Fibroblast of upper back skin (primary cell): ENCODE measurements at regions not wholly inside any gene's neighbourhood (a gene's known extent, or its start where the extent isn't known, plus 50 kb on each side); places are given as distances from the start of the nearest gene placed in this dataset.
"Not testable (repeated sequence)": the region's sequence is repeated elsewhere in the genome, so short reads cannot be mapped to it uniquely, and the experiment has no call there.

Source experiments
- DNase-seq: peaks from one replicate; pipeline ENCODE4 v3.0.0-alpha.2; 2013

DNA sequence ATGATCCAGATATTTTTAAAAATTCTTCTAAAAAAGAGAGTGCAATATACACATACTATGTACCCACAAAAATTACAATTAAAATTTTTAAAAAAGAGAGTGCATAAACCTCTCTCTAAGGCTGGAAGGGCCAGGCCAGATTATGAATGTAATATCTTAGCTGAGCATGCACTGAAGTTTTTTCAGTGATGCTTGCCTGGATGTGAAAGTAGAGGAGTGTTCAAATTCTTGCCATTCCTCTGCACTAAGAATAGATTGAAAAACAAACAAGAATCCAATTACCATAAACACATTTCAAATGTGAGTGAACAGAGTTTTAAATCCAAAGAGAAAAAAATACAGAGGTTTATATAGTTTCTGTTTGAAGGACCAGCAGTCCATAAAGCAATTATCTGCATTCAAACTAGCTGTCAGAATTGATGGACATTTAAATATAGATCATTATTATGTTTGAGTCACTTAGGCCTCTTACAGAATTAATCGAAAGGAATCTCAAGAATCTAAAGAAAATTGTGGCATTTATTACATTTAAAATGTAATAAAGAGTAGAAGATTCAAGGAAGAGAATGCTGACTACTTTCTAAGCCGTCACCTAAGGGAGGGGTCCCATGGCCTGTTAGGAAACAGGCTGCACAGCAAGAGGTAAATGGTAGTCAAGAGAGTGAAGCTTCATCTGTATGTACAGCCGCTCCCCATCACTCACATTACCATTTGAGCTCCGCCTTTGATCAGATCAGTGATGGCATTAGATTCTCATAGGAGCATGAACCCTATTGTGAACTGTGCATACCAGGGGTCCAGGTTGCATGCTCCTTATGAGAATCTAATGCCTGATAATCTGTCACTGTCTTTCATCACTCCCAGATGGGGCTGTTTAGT, 159.3 kb upstream of the MDFIC2 start:
- no peak for DNase-seq

DNA sequence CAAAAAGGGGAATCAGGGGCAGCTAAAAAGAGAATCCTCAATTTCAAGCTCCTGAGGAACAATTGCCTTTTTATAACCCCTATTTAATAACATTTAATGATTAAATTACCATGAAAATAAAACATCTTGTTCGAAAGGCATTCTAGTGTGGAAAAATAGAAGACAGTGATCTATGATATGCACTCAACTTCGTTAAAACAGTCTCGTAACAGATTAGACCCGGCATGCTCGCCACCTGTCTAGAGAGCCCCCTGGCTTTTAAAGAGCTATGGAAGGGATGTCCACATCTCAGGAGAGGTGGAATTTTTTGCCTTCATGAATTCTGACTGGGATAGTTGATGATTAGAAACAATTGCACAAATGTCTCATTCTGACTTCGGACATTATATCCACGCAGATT, 153.7 kb upstream of the MDFIC2 start:
- no peak for DNase-seq

DNA sequence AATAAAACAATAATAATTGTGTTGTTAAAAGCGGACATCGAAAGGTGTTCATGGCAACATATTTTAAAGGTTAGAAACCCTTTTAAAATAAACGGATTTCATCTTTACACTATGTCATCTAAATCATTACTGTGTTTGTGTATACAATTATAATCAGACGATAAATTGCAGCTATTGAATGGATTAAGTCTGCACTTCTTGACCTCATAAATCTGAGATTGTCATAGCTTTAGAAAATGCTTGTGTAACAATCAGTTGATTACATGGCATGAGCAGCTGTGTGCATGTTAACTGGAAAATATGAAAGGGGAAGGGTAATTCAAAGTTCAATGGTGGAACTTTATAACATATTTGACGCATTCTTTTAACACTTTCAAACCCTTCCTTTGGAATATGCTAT, 152.4 kb upstream of the MDFIC2 start:
- no peak for DNase-seq

GRCh38 chr3:70464465-70464864, 152.0 kb upstream of the MDFIC2 start:
- DNase-seq: no peak

DNA sequence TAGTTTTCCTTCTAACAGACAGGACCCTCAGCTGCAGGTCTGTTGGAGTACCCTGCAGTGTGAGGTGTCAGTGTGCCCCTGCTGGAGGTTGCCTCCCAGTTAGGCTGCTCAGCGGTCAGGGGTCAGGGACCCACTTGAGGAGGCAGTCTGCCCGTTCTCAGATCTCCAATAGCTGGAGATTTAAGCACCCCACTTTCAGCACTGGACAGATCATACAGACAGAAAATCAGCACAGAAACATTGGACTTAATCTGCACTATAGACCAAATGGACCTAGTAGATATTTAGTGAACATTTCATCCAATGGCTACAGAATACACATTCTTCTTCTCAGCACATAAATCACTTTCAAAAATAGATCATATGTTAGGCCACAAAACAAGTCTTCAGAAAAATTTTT, 137.8 kb upstream of the MDFIC2 start:
- not testable (repeated sequence) for DNase-seq

DNA sequence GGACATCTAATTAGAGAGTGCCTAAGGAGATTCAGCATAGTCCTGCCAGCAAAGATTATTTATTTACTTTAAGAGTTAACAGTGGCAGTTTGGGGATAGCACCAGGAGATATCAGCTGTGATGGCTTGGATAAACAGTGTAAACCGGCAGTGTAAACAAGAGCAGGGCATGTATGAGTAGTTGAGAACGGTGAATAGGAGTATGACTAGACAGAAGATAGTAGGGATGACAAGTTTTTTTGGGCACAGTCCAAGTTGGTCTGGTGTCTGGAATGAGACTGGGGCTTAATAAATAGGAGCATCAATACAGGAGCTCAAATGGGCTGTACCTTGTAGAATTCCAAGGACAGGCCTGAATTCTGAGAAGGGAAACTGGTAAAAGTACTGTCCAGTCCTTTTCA, 123.0 kb upstream of the MDFIC2 start:
- DNase-seq: not testable (repeated sequence)

DNA sequence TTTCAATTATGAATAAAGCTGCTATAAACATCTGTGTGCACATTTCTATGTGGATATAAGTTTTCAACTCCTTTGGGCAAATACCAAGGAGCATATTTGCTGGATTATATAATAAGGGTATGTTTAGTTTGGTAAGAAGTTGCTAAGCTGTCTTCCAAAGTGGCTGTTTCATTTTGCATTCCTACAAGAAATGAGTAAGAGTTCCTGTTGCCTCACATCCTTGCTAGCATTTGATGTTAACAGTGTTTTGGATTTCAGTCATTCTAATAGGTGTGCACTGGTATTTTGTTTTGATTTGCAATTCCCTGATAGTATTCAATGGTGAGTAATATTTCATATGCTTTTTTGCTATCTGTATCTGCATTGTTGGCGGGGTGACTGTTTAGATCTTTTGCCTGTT, 120.7 kb upstream of the MDFIC2 start:
- peak; percentile 19 for DNase-seq

DNA sequence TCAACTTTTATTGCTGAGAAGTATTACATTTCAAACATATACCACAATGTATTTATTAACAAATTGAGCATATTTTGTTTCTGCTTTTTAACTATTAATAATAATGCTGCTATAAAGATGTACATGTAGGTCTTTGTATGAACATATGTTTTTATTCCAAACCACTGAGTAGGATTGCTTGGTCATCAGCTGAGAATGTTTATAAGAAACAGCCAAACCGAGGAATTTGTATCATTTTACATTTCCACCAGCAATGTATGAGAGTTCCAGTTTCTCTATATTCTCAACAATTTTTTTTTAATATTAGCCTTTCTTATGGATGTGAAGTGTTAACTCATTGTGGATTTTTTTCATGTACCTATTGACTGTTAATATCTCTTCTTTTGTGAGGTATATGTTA, 119.5 kb upstream of the MDFIC2 start:
- DNase-seq: peak; percentile 7

- DNase-seq: no peak
These were observed 113.6 kb upstream of the MDFIC2 start for GRCh38 chr3:70426071-70426470.

DNA sequence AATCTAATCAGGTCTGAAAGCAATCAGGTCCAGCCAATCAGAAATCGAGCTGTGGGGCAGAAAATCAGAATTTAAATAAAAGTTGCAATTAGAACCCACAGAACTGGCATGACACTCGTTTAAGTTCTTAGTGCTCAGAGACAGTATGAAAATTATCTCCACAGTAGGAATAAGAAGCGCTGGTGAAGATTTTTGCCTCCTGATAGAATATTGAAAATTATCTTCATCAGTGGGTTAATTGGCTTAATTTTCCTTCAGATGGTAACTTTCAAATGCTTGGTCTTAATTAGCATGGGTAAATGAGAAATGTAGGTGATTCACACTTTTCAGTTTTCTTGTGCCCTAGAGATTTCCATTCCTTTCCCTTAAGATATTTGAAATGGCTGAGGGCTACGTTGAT, 109.1 kb upstream of the MDFIC2 start:
- no peak for DNase-seq

- DNase-seq: no peak
These were observed 96.6 kb upstream of the MDFIC2 start for GRCh38 chr3:70409018-70409417.

DNA sequence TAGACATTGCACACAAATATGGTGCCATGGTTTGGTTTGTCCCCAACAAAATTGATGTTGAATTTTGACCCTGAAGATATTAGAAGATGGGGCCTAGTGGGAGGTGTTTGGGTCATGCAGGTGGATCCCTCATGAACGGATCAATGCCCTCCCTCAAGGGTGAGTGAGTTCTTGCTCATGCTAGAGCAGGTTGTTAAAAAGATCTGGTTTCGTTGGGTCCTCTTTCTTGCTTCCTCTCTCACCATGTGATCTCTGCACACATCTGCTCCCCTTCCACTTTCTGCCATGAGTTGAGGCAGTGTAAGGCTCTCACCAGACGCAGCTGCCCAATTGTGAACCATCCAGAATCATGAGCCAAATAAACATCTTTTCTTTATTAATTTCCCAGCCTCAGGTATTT, 87.8 kb upstream of the MDFIC2 start:
- no peak for DNase-seq

DNA sequence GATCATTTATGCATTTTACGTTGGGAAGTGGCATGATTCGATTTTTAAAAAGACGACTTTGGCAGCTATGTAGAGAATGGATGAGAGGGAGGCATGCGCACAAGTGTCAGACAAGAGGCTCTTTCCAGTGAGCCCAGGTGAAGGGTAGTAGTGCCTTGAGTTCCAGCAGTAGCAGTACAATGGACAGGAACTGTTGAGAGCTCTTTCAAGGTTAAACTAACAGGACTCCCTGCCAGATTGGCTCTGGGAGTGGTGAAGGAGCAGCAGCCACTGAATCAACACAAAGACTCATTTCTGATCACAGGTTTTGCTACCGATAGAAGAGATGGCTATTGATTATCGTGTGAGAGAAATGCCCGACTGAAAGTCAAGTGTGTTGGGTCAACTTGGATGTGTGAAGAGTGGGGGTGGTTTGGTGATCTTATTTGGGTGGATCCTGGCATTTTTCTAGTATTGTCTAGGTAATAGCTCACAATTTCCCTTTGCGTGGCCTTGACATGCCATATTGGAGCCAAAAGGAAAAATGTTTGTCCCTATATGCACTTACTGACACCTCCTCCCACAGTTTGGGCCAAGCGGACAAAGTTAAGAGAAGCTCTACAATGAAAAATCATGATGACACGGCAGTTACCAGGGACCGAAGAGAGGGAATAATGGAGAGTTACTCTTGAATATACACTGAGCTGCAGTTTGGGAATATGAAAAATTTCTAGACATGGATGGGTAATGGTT, 81.6 kb upstream of the MDFIC2 start:
- no peak for DNase-seq

GRCh38 chr3:70392227-70392626, 79.8 kb upstream of the MDFIC2 start:
- DNase-seq: no peak

DNA sequence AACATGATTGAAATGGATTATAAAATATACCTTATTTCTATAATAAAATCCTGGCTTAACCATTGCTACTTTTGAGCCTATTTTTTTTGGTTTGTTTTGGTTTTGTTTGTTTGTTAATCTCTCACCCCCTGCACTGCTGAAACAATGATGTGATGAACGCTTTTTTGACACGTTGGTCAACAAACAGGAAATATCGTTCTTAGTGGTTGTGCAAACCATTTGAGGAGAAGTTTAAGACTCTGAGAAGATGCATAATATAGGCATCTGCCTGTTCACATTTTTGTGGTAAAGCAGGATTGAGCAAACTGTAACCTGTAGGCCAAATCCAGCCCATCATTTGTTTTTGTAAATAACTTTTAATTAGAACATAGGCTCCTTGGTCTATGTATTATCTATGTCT, 75.5 kb upstream of the MDFIC2 start:
- no peak for DNase-seq

DNA sequence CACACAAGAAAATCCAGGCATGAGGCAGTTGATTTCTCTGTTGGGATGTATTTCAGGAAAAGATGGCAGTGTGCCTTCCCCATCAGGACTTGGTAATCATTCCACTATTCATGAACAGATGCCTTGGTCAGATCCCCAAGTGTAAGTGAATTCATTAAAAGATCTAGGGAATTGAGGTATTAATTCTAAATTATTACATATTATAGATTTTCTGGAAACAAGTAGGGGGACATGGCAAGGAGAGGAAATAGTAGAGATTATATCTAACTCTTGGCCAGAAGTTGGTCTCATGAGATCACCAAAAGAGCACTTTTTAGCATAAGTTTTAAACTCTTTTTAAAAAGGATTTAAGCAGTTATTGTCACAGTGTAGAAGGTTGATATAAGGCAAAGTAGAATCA, 74.4 kb upstream of the MDFIC2 start:
- no peak for DNase-seq

DNA sequence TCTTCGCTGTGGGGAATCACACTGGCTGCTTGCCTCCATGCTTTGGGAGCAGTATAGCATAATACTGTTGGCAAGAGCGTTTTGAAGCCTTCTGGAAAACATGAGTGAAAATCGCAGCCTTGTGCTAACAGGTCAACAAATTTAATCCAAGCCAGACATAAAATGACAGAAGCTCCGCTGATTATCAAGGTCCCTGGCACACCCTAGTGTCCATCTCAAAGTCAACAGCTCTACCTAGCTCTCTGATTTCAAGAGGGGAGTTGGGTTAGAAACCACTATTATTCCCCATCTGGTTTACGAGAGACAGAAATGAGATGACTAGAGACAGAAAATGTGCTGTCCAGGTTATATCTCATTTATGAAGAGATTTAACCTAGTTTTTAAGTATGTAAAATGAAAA, 73.6 kb upstream of the MDFIC2 start:
- DNase-seq: no peak

GRCh38 chr3:70383360-70383831, 71.0 kb upstream of the MDFIC2 start:
- DNase-seq: no peak

GRCh38 chr3:70374179-70374578, 61.7 kb upstream of the MDFIC2 start:
- no peak for DNase-seq
